Ectodermal cell (in vitro differentiated cells): ENCODE measurements at regions not wholly inside any gene's neighbourhood (a gene's known extent, or its start where the extent isn't known, plus 50 kb on each side); places are given as distances from the start of the nearest gene placed in this dataset.

ENCODE experiments used
- H3K27ac ChIP-seq: 2 replicates; pipeline ENCODE4 v1.7.0; 2013; ENCODE audit warnings: mild to moderate bottlenecking, low read depth, low read length; ENCODE audit not compliant: insufficient read depth, poor library complexity, severe bottlenecking
- H3K27me3 ChIP-seq: 2 replicates; pipeline ENCODE4 v1.7.0; 2013; ENCODE audit warnings: mild to moderate bottlenecking, low read length; ENCODE audit not compliant: insufficient read depth, control insufficient read depth, poor library complexity, severe bottlenecking
- H3K36me3 ChIP-seq: one replicate; pipeline ENCODE4 v1.7.0; 2013; ENCODE audit warnings: low read length; ENCODE audit not compliant: control insufficient read depth, insufficient read depth
- H3K4me1 ChIP-seq: one replicate; pipeline ENCODE4 v1.7.0; 2013; ENCODE audit warnings: low read length; ENCODE audit not compliant: control insufficient read depth, insufficient read depth
- H3K4me3 ChIP-seq: 2 replicates; pipeline ENCODE4 v1.7.0; 2013; ENCODE audit warnings: low read depth, low read length, control low read depth; ENCODE audit not compliant: insufficient read depth
- H3K9me3 ChIP-seq: 2 replicates; pipeline ENCODE4 v1.7.0; 2013; ENCODE audit warnings: mild to moderate bottlenecking, low read length, moderate library complexity; ENCODE audit not compliant: control insufficient read depth
- WGBS, 2 experiments: methylation state at CpG; one replicate each; pipeline ENCODE4 v1.1.7; 2013; ENCODE audit warnings: missing lambda C conversion rate in 2 of 2; 5-methylcytosine and 5-hydroxymethylcytosine counted together

GRCh38 chr13:111546921-111547675, 226.7 kb downstream of the TEX29 start:
- H3K27ac ChIP-seq = no peak overlapping the region
- H3K4me1 ChIP-seq = no peaks in the 10 kb centered on the region
- no peaks in the 10 kb centered on the region for H3K9me3 ChIP-seq
- H3K4me3 ChIP-seq = no peak overlapping the region
- 87 to 89% methylated on average over 18 to 19 of the region's 19 CpGs for WGBS, 2 experiments
- H3K36me3 ChIP-seq = no peaks in the 10 kb centered on the region
- no peaks in the 10 kb centered on the region for H3K27me3 ChIP-seq

DNA sequence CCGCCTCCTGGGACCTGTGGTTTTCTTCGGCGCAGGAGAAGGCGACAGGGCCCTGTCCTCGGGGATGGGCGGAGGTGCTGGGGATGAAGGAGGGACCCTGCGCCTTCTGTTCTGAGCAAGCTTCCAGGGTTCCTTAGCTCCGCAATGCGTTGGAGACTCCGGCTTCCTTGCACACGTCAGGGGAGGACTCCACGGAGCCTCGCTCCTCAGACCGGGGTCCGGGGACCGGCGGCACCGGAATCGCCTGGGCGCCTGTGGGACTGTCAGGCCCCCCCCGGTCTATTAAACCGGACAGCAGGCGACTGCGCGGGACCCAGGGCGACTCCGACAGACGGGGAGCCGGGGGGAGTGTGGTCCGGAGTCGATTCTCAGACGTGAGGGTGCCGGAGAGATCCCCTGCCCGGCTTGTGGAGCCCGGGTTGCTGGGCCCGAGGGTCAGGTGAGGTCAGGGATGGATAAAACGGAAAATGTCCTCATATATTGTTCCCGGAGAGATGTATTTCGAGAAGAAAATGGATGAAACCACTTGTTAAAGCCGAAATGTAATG, 227.4 kb downstream of the TEX29 start:
- Histone ChIP-seq H3K9me3 (no peaks in the 10 kb centered on the region), H3K4me1 (no peaks in the 10 kb centered on the region), H3K36me3 (no peaks in the 10 kb centered on the region), H3K4me3 (no peak overlapping the region), H3K27ac (no peak overlapping the region), H3K27me3 (no peaks in the 10 kb centered on the region)
- WGBS, 2 experiments = 95 to 97% methylated on average over 40 of the region's 40 CpGs

DNA sequence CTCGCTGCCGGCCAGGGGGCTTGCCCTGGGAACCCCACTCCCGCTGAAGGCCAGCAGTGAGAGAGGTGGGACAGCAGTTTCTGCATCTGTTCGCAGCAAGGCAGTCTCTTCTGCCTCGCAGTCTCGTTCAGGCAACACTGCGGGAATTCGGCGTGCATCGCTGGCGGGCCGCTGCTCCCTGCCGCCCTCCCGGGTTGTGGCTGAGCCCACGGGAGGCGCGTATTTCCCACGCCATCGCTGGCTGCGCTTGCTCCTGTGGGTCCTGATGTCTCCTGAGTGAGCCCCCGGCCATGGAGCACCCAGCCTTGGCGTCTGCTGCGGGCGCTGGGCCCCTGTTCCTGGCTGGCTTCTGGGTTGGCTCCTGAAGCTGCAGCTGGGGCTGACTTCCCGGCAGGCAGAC, 227.9 kb downstream of the TEX29 start:
- WGBS, 2 experiments = 95 to 96% methylated on average over 25 of the region's 25 CpGs
- Histone ChIP-seq H3K27me3 (no peaks in the 10 kb centered on the region), H3K9me3 (no peaks in the 10 kb centered on the region), H3K4me1 (no peaks in the 10 kb centered on the region), H3K36me3 (no peaks in the 10 kb centered on the region), H3K4me3 (no peak overlapping the region), H3K27ac (no peak overlapping the region)

DNA sequence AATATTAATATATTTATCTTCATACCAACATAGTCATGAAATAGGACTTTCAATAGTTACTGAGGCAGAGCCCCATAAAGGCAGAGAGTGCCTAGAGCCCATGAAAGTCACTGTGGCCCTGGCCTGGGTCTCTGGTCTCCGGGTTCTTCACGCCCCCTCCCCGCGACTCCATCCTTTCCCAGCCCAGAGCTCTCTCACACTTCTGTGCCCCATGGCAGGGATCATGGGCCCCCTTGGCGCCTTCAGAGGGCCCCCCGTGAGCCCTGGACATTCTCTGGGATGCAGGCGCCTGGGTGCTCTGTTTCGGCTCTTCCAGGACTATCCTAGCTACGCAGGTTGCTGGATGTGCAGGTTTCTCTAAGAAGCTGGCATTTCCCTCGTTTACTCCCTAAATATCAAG, 228.4 kb downstream of the TEX29 start:
- no peaks in the 10 kb centered on the region for H3K4me1 ChIP-seq
- no peaks in the 10 kb centered on the region for H3K9me3 ChIP-seq
- no peaks in the 10 kb centered on the region for H3K36me3 ChIP-seq
- no peak overlapping the region for H3K4me3 ChIP-seq
- no peaks in the 10 kb centered on the region for H3K27me3 ChIP-seq
- WGBS, 2 experiments = 93 to 95% methylated on average over 10 of the region's 10 CpGs
- H3K27ac ChIP-seq = no peak overlapping the region

DNA sequence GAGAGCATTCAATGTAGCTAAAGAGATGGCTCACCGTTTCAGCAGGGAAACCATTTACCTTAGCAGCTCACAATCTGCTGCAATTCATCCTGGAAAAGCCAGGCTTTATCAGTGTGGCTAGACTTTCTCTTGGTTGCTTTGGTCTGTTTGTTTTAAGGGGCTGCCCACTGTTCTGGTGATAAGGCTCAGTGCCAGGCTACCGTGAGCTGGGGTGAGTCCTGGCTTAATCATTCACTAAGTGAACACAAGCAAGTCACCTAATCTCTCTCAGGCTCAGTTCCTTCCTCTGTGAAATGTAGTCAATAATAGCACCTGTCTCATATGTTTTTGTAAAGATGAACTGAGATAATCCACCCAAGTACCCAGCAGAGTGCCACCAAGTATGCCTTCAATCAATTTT, 229.0 kb downstream of the TEX29 start:
- Histone ChIP-seq H3K4me3 (no peak overlapping the region), H3K4me1 (no peaks in the 10 kb centered on the region), H3K36me3 (no peaks in the 10 kb centered on the region), H3K27me3 (no peaks in the 10 kb centered on the region), H3K9me3 (no peaks in the 10 kb centered on the region), H3K27ac (no peak overlapping the region)
- 45 to 47% methylated on average over 2 of the region's 2 CpGs for WGBS, 2 experiments

DNA sequence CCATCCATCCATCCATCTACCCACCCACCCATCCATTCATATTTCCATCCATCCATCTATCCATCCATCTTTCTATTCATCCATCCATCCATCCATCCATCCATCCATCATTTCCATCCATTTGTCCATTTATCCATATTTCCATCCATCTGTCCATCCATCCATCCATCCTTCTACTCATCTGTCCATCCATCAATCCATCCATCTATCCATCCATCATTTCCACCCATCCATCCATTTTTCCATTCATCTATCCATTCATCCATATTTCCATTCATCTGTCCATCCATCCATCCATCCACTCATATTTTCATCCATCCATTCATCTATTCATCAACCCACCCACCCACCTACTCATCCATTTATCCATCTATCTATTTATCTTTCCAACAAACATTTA, 229.6 kb downstream of the TEX29 start:
- H3K27ac ChIP-seq = no peak overlapping the region
- no peaks in the 10 kb centered on the region for H3K9me3 ChIP-seq
- no peaks in the 10 kb centered on the region for H3K27me3 ChIP-seq
- no peaks in the 10 kb centered on the region for H3K36me3 ChIP-seq
- H3K4me1 ChIP-seq = no peaks in the 10 kb centered on the region
- no peak overlapping the region for H3K4me3 ChIP-seq

DNA sequence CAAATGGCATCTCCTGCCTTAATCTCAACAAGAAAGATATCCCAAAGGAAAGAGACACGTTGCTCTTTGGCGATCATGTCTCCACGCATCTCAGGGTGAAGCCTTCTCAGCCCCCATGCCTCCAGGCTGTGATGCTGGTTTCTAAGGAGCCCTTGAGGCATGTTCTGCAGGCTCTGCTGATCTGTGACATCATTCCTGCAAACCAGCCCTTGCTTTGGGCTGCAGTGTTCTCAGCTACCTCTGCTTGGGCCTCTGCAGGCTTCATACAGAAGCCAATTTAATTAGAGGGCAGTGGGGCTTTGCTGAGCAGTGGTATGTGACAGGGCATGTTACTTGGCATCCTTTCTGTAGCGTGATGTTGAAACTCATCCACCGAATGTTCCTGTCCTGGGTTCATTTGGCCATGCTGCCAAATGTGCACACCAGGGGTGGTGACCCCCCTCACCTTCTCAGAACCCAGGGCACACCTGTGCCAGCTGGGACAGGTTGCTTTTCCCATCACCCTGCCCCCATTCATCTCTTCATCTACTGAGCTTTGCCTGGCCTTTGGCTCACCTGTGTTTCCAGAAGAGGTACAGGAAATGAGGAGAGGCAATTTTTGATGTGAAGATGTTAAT, 230.9 kb downstream of the TEX29 start:
- Histone ChIP-seq H3K27ac (no peak overlapping the region), H3K9me3 (no peaks in the 10 kb centered on the region), H3K4me1 (no peaks in the 10 kb centered on the region), H3K36me3 (no peaks in the 10 kb centered on the region), H3K4me3 (no peak overlapping the region), H3K27me3 (no peaks in the 10 kb centered on the region)
- 91 to 93% methylated on average over 5 of the region's 5 CpGs for WGBS, 2 experiments

DNA sequence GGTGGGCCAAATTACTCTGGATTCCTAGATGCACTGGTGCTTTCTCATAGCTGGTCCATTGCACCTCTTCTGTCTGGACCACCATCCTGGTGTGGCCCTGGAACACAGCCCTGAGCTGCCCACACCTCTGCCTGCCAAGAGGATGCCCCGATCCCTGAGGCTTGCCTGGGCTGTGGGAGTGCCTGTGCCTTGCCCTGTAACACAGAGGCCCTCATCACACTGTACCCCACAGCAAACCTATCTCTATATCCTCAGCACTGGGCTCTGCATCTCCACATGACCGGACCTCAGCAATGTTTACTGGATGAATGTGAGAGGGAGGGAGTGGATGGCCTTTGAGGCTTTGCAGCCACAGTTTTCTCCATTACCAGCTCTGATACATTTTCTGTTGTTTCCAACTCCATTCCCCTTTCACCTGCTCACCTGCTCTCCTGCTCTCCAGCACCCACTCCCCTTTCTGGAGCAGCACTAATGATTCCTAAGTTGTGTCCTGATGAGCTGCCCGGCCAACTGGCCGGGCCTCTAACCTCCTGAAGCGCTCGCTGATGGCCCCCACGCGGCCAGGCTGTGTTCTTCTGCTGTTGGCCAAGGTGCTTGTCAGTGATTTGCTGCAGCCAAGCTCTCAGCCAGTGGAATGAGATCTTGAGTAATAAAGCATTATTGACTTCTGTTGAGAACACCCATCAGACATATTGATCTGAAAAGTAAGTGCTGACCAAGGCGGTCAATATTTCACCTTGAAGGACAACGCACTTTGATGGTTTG, 232.6 kb downstream of the TEX29 start:
- 93% methylated on average over 9 to 10 of the region's 10 CpGs for WGBS, 2 experiments
- H3K27me3 ChIP-seq = no peaks in the 10 kb centered on the region
- H3K9me3 ChIP-seq = no peaks in the 10 kb centered on the region
- H3K4me3 ChIP-seq = no peak overlapping the region
- H3K36me3 ChIP-seq = no peaks in the 10 kb centered on the region
- H3K27ac ChIP-seq = no peak overlapping the region
- no peaks in the 10 kb centered on the region for H3K4me1 ChIP-seq

GRCh38 chr13:111554539-111555267, 234.3 kb downstream of the TEX29 start:
- H3K4me1 ChIP-seq = no peaks in the 10 kb centered on the region
- H3K27ac ChIP-seq = no peak overlapping the region
- H3K4me3 ChIP-seq = no peak overlapping the region
- no peaks in the 10 kb centered on the region for H3K36me3 ChIP-seq
- no peaks in the 10 kb centered on the region for H3K27me3 ChIP-seq
- WGBS, 2 experiments = 90 to 92% methylated on average over 15 to 16 of the region's 16 CpGs
- H3K9me3 ChIP-seq = no peaks in the 10 kb centered on the region
